Thyroid gland (tissue), 4 donors: ENCODE measurements at regions not wholly inside any gene's neighbourhood (a gene's known extent, or its start where the extent isn't known, plus 50 kb on each side); places are given as distances from the start of the nearest gene placed in this dataset.
"Not testable (repeated sequence)": the region's sequence is repeated elsewhere in the genome, so short reads cannot be mapped to it uniquely, and the experiment has no call there.

Experiments
- DNase-seq, 2 donors: peaks; one replicate each; pipeline ENCODE4 v3.0.0-alpha.2; 2019
- H3K27ac ChIP-seq, 3 donors: fragments of 200-600 bp; sonication (generic); 1 replicate in 2 of 3; 2 replicates in 1 of 3; pipeline ENCODE4 v1.5.1; 2016 to 2019; ENCODE audit warnings: mild to moderate bottlenecking in 1 of 3, moderate library complexity in 1 of 3
- H3K27me3 ChIP-seq: fragments of 200-600 bp; sonication (generic); one replicate; pipeline ENCODE4 v1.5.1; 2019
- H3K36me3 ChIP-seq, 2 donors: fragments of 200-600 bp; sonication (generic); one replicate each; pipeline ENCODE4 v1.5.1; 2016 to 2019
- H3K4me1 ChIP-seq, 2 donors: fragments of 200-600 bp; sonication (generic); one replicate each; pipeline ENCODE4 v1.5.1; 2017 to 2019
- H3K4me3 ChIP-seq, 3 donors: fragments of 200-600 bp; sonication (generic); replicated peaks in 1 of 3; 1 replicate in 2 of 3; 2 replicates in 1 of 3; pipeline ENCODE4 v1.5.1; 2016; ENCODE audit warnings: mild to moderate bottlenecking in 1 of 3
- H3K9me3 ChIP-seq: fragments of 200-600 bp; sonication (generic); one replicate; pipeline ENCODE4 v1.5.1; 2017
- POLR2A ChIP-seq, 2 donors: fragments of 450-650 bp; IDR thresholded peaks; one replicate each; pipeline ENCODE4 v1.6.1; 2017; ENCODE audit warnings: antibody characterized with exemption in 2 of 2, mild to moderate bottlenecking in 2 of 2, moderate library complexity in 1 of 2
- WGBS, 2 donors: methylation state at CpG; one replicate each; pipeline ENCODE4 v1.1.5; 2017; 5-methylcytosine and 5-hydroxymethylcytosine counted together
- intact Hi-C: fragments of 100-400 bp; cut with DNase I; formaldehyde crosslinking; loops from one replicate; pipeline ENCODE4 v1.15.1; 2023
- TF ChIP-seq, protein P1 (sequence below), 6 experiments: fragments of 200-600 bp in 3 of 6; fragments of 450-650 bp in 3 of 6; sonication (generic) in 3 of 6; IDR thresholded peaks; one replicate each; pipeline ENCODE4 v1.5.1; 2016 to 2019; ENCODE audit warnings: antibody characterized with exemption in 6 of 6, mild to moderate bottlenecking in 2 of 6, inconsistent platforms in 1 of 6, moderate library complexity in 1 of 6

DNA sequence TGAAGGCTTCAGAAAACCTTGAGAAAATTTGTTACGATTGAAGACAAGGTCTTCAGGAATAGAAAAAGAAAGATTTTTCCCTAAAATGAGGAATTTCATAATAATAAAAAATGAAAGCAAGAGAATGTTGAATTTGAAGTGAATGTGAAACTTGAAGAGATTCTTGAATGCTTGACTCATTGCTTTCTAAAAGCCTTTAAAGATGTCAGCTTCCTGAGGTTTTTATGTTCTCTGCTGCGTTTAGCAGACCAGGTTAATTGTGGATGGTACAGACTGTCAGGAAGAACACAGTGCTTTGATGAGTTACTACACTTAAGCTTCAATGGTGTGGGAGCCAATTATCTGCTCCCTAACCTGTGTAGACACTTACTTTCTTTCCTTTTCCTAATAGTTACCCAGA lies 96.3 kb upstream of the FNDC3A start:
- WGBS, 2 donors, result 76 to 78% methylated on average over 2 of the region's 2 CpGs
- no peaks in the 10 kb centered on the region for H3K4me1 ChIP-seq
- no peaks in the 10 kb centered on the region for H3K36me3 ChIP-seq
- no peak for TF ChIP-seq POLR2A (IDR thresholded peaks at IDR 0.05)
- TF ChIP-seq, protein P1, sequence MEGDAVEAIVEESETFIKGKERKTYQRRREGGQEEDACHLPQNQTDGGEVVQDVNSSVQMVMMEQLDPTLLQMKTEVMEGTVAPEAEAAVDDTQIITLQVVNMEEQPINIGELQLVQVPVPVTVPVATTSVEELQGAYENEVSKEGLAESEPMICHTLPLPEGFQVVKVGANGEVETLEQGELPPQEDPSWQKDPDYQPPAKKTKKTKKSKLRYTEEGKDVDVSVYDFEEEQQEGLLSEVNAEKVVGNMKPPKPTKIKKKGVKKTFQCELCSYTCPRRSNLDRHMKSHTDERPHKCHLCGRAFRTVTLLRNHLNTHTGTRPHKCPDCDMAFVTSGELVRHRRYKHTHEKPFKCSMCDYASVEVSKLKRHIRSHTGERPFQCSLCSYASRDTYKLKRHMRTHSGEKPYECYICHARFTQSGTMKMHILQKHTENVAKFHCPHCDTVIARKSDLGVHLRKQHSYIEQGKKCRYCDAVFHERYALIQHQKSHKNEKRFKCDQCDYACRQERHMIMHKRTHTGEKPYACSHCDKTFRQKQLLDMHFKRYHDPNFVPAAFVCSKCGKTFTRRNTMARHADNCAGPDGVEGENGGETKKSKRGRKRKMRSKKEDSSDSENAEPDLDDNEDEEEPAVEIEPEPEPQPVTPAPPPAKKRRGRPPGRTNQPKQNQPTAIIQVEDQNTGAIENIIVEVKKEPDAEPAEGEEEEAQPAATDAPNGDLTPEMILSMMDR (IDR thresholded peaks at IDR 0.05), result no peak
- DNase-seq, result no peak
- no peak overlapping the region for H3K4me3 ChIP-seq
- H3K9me3 ChIP-seq, result no peaks in the 10 kb centered on the region
- no peak overlapping the region for H3K27ac ChIP-seq
- no peaks in the 10 kb centered on the region for H3K27me3 ChIP-seq
- intact Hi-C loops, result no loop called here

DNA sequence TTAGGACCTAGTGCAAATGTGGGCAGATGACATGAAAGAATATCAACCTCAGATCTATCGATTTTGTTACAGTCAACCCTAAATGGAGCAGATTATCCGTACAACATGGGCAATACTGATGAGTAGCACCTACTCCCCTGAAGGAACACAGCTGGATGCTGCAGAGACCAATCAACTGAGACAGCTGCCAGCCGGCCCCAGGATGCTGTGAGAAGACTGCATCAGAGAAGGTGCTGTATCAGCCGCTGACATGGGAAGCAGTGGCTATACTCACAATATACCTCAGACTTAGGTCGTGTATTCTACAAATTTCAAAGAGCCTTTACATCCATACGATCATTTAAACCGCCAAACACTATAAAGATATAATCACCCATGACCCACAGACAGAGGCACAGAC lies 95.9 kb upstream of the FNDC3A start:
- DNase-seq, result no peak
- no peaks in the 10 kb centered on the region for H3K36me3 ChIP-seq
- H3K27me3 ChIP-seq, result no peaks in the 10 kb centered on the region
- WGBS, 2 donors, result 80 to 81% methylated on average over 7 of the region's 7 CpGs
- TF ChIP-seq POLR2A (IDR thresholded peaks at IDR 0.05), result no peak
- TF ChIP-seq, protein P1 (IDR thresholded peaks at IDR 0.05), result no peak
- H3K4me3 ChIP-seq, result no peak overlapping the region
- H3K4me1 ChIP-seq, result no peaks in the 10 kb centered on the region
- intact Hi-C loops, result no loop called here
- no peak overlapping the region for H3K27ac ChIP-seq
- no peaks in the 10 kb centered on the region for H3K9me3 ChIP-seq

DNA sequence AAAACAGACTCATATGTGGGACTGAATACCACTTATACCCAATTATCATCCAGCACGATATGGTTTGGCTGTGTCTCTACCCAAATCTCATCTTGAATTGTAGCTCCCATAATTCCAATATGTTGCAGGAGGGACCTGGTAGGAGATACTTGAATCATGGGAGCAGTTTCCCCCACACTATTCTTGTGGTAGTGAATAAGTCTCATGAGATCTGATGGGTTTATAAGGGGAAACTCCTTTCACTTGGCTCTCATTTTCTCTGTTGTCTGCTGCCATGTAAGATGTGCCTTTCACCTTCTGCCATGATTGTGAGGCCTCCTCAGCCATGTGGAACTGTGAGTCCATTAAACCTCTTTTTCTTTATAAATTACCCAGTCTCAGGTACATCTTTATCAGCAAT lies 91.9 kb upstream of the FNDC3A start:
- H3K27me3 ChIP-seq, H3K36me3 ChIP-seq, H3K4me1 ChIP-seq, intact Hi-C loops, DNase-seq, H3K27ac ChIP-seq, H3K4me3 ChIP-seq, H3K9me3 ChIP-seq: not testable (repeated sequence)
- WGBS, 2 donors, result 90 to 100% methylated on average over 1 of the region's 1 CpG

DNA sequence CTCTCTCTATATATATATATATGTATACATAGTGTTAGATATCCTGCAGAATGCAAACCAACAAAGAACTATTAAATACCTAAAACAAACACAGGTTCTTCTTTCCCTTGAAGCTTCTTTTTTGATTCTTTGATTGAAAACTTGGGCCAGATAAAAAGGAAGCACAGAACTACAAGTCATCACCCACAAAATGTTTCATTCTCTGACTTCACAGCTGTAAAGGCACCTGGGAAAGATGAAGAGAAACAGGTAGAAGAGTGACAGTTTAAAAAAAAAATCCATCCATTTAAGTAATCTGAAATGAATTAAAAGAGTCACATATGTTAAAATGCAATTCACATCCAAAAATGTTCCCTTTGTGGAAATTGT lies 90.7 kb upstream of the FNDC3A start:
- no peaks in the 10 kb centered on the region for H3K9me3 ChIP-seq
- no peak for DNase-seq
- no peak overlapping the region for H3K4me3 ChIP-seq
- H3K27me3 ChIP-seq, result no peaks in the 10 kb centered on the region
- H3K27ac ChIP-seq, result no peak overlapping the region
- TF ChIP-seq, protein P1 (IDR thresholded peaks at IDR 0.05), result no peak
- TF ChIP-seq POLR2A (IDR thresholded peaks at IDR 0.05), result no peak
- no peaks in the 10 kb centered on the region for H3K36me3 ChIP-seq
- H3K4me1 ChIP-seq, result no peaks in the 10 kb centered on the region
- intact Hi-C loops, result no loop called here

DNA sequence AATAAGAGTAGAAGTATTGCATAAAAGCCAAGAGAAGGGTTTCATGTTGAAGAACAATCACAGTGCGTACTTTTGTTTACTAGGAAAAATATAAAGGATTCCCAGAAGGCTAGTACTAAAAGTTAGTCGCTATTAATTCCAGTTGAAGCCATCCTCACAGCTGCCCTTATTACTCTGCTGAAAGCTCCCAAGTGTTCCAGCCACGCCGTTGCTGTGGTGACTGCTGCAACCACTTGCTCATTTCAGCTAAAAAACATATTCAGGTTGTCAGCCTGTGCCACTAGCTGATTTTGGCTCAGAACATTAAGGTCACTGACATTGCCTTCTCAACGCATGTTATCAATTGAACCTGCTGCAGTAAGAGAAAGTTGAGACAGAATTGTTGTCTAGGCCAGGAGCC lies 87.1 kb upstream of the FNDC3A start:
- DNase-seq, result no peak
- Histone ChIP-seq H3K9me3 (no peaks in the 10 kb centered on the region), H3K36me3 (no peaks in the 10 kb centered on the region), H3K27ac (no peak overlapping the region), H3K4me1 (no peaks in the 10 kb centered on the region), H3K4me3 (no peak overlapping the region), H3K27me3 (no peaks in the 10 kb centered on the region)
- no peak for TF ChIP-seq POLR2A (IDR thresholded peaks at IDR 0.05)
- TF ChIP-seq, protein P1 (IDR thresholded peaks at IDR 0.05), result no peak
- 83 to 94% methylated on average over 5 of the region's 5 CpGs for WGBS, 2 donors
- intact Hi-C loops, result no loop called here

DNA sequence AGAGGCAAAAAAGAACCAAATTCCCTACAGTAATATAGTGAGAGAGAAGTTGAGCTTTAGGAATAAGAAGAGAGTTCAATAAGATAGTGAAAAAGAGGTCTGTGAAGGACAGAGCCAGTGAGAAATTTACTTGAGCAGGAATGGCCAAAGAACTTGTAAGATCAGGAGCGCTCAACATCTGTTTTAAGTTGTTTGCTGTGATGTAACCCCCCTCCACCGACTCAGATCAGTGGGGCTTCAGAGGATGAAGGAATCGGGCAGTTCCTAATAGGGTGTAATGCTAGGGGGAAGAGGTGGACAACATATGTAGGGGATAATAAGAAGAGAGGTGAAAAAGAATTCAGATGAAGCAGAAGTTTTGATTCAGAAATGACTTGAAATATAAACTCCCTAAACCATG lies 85.3 kb upstream of the FNDC3A start:
- TF ChIP-seq, protein P1 (IDR thresholded peaks at IDR 0.05), result no peak
- TF ChIP-seq POLR2A (IDR thresholded peaks at IDR 0.05), result no peak
- WGBS, 2 donors, result 64 to 74% methylated on average over 3 of the region's 3 CpGs
- intact Hi-C loops, result no loop called here

More for the DNA sequence above, 85.3 kb upstream of the FNDC3A start:
- no peak overlapping the region for H3K27ac ChIP-seq
- DNase-seq, result no peak
- no peaks in the 10 kb centered on the region for H3K27me3 ChIP-seq
- no peaks in the 10 kb centered on the region for H3K36me3 ChIP-seq
- H3K4me1 ChIP-seq, result no peaks in the 10 kb centered on the region
- H3K9me3 ChIP-seq, result no peaks in the 10 kb centered on the region
- H3K4me3 ChIP-seq, result no peak overlapping the region
